Nephron (organoid): ENCODE measurements at regions not wholly inside any gene's neighbourhood (a gene's known extent, or its start where the extent isn't known, plus 50 kb on each side); places are given as distances from the start of the nearest gene placed in this dataset.

Experiments used
- H3K27ac Mint-ChIP-seq, 3 experiments: 2 replicates each; pipeline ENCODE4 v1.8.0; 2020; ENCODE audit warnings: mixed read lengths in 3 of 3, mild to moderate bottlenecking in 2 of 3, moderate library complexity in 1 of 3
- H3K27me3 Mint-ChIP-seq: 2 replicates; pipeline ENCODE4 v1.8.0; 2021; ENCODE audit warnings: low read depth, mild to moderate bottlenecking, moderate library complexity, mixed read lengths
- H3K36me3 Mint-ChIP-seq: 2 replicates; pipeline ENCODE4 v1.8.0; 2020; ENCODE audit warnings: low read depth, mixed read lengths
- H3K4me1 Mint-ChIP-seq: 2 replicates; pipeline ENCODE4 v1.8.0; 2020; ENCODE audit warnings: mixed read lengths
- H3K4me3 Mint-ChIP-seq, 3 experiments: 2 replicates each; pipeline ENCODE4 v1.8.0; 2020; ENCODE audit warnings: mild to moderate bottlenecking in 3 of 3, mixed read lengths in 3 of 3, moderate library complexity in 2 of 3
- H3K9me3 Mint-ChIP-seq: 2 replicates; pipeline ENCODE4 v1.8.0; 2020; ENCODE audit warnings: mixed read lengths
- TF ChIP-seq, protein P1 (sequence below), 3 experiments: fragments of 200-600 bp; sonication (generic); IDR thresholded peaks; one replicate each; pipeline ENCODE4 v1.5.0; 2021; ENCODE audit warnings: antibody characterized with exemption in 3 of 3; ENCODE audit not compliant: unreplicated experiment in 3 of 3

DNA sequence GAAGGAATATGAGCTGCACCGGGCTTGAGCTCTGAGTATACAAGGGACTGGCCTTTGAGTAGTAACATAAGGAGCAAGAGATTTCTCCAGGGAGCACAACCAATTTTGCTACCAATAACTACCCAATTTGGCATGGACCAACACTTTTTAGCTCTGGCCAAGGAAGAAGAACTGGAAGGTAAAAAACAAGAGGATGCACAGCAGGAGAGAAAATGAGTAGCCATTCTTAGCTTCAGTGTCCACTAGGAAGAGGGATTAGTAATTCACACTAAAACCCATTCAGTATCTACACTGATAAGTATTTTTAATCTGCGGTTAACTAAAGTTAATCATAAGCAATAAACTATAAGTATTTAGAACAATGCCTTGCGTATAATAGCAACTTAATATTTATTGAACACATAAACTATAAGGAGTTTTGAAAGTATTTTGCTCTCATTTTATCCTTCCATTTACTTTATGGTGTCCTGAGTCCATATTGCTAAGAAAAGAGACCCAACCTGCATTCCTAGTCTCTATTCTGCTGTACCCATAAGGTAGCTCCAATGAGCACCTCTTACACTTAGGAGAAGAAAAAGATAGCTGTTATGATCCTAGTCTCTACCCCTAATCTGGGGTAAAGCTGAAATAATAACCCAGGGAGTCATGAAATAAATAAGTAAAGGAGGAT, 268.9 kb downstream of the IGSF11 start:
- no peaks in the 10 kb centered on the region for H3K9me3 Mint-ChIP-seq
- H3K27me3 Mint-ChIP-seq, result no peaks in the 10 kb centered on the region
- H3K4me3 Mint-ChIP-seq, result no peak overlapping the region
- TF ChIP-seq, protein P1, sequence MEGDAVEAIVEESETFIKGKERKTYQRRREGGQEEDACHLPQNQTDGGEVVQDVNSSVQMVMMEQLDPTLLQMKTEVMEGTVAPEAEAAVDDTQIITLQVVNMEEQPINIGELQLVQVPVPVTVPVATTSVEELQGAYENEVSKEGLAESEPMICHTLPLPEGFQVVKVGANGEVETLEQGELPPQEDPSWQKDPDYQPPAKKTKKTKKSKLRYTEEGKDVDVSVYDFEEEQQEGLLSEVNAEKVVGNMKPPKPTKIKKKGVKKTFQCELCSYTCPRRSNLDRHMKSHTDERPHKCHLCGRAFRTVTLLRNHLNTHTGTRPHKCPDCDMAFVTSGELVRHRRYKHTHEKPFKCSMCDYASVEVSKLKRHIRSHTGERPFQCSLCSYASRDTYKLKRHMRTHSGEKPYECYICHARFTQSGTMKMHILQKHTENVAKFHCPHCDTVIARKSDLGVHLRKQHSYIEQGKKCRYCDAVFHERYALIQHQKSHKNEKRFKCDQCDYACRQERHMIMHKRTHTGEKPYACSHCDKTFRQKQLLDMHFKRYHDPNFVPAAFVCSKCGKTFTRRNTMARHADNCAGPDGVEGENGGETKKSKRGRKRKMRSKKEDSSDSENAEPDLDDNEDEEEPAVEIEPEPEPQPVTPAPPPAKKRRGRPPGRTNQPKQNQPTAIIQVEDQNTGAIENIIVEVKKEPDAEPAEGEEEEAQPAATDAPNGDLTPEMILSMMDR (IDR thresholded peaks at IDR 0.05; ENCODE audit: unreplicated experiment in 3 of 3), result no peak
- H3K36me3 Mint-ChIP-seq, result no peaks in the 10 kb centered on the region
- H3K4me1 Mint-ChIP-seq, result peaks cover 9% of the 10 kb centered on the region
- H3K27ac Mint-ChIP-seq, result no peak overlapping the region

DNA sequence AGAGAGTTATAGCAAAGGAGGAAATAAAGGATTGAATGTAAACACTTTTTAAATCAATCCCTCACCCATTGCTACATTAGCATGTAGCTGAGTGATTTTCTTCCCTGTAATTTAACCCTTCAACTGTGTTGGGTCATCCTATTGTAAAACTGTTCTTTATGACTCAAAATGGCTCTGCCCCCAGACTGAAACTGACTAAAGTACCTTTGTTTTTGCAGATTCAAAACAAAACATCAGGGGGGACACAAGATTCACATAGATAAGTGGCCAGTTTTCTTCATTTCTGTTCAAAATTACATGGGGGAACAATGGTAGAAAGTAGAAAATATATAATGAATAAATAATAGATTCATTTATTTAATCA, 268.4 kb downstream of the IGSF11 start:
- Mint-ChIP-seq H3K4me1 (peaks cover 12% of the 10 kb centered on the region), H3K9me3 (no peaks in the 10 kb centered on the region), H3K4me3 (no peak overlapping the region), H3K27ac (no peak overlapping the region), H3K36me3 (no peaks in the 10 kb centered on the region), H3K27me3 (no peaks in the 10 kb centered on the region)
- TF ChIP-seq, protein P1 (IDR thresholded peaks at IDR 0.05; ENCODE audit: unreplicated experiment in 3 of 3), result no peak

DNA sequence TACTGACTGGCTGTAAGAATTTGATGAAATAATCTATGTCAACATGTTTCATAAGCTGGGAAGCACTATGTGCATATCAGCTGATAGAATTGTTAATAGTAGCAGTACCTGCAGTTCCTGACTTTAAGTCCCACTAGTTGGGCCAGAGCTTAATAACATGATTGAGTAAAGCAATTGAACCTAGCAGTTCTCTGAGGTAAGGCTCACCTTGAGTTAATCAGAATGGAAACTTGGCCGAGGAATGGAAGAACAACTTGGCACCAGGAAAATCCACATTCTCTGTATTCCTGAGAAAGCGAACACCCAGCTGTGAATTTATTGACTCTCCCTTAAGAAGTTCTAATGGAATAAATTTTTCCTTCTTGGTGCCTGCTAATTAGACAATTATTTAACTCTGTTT, 262.6 kb downstream of the IGSF11 start:
- H3K4me1 Mint-ChIP-seq, result peaks cover 21% of the 10 kb centered on the region
- no peaks in the 10 kb centered on the region for H3K36me3 Mint-ChIP-seq
- H3K27me3 Mint-ChIP-seq, result peaks cover 5% of the 10 kb centered on the region
- peak overlapping the region in 2 of 3 experiments; percentile 42 to 58 for H3K27ac Mint-ChIP-seq
- peaks cover 2% of the 10 kb centered on the region for H3K9me3 Mint-ChIP-seq
- no peak overlapping the region for H3K4me3 Mint-ChIP-seq
- TF ChIP-seq, protein P1 (IDR thresholded peaks at IDR 0.05; ENCODE audit: unreplicated experiment in 3 of 3), result no peak

DNA sequence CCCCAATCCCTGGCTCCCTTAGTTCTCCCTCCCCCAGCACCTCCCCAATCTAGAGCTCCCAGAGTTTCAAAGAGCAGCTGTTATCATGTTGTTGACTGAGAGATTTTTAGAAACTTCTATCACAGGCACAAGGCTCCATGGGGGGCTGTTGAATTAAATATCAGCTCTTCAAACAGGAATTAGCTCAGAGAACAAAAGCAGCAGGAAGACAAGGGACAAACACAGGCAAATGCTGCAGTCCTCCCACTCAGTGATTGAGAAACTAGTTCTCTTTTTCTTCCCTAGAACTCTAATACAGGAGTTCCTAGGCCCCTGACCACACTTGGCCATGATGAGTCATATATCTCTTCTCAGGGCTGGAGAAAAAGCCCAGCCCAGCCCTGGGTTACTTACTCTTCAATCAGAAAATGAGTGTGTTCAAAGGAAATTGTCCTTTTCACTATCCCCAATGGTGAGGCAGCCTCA, 262.1 kb downstream of the IGSF11 start:
- H3K27ac Mint-ChIP-seq, result peak overlapping the region in 2 of 3 experiments; percentile 42 to 58
- no peak overlapping the region for H3K4me3 Mint-ChIP-seq
- peaks cover 2% of the 10 kb centered on the region for H3K9me3 Mint-ChIP-seq
- no peaks in the 10 kb centered on the region for H3K36me3 Mint-ChIP-seq
- peaks cover 18% of the 10 kb centered on the region for H3K4me1 Mint-ChIP-seq
- TF ChIP-seq, protein P1 (IDR thresholded peaks at IDR 0.05; ENCODE audit: unreplicated experiment in 3 of 3), result no peak
- H3K27me3 Mint-ChIP-seq, result peaks cover 5% of the 10 kb centered on the region

DNA sequence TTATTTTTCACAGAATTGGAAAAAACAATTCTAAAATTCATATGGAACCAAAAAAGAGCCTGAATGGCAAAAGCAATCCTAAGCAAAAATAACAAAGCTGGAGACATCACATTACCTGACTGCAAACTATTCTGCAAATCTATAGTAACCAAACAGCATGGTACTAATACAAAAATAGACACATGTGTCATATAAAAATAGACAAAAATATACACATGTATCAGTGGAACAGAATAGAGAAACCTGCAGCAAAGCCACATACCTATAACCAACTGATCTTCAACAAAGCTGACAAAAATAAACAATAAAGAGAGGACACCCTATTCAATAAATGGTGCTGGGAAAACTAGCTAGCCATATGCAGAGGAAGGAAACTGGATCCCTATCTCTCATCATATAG, 259.6 kb downstream of the IGSF11 start:
- TF ChIP-seq, protein P1 (IDR thresholded peaks at IDR 0.05; ENCODE audit: unreplicated experiment in 3 of 3), result no peak
- Mint-ChIP-seq H3K4me1 (peaks cover 18% of the 10 kb centered on the region), H3K9me3 (peaks cover 2% of the 10 kb centered on the region), H3K27me3 (peaks cover 5% of the 10 kb centered on the region), H3K27ac (no peak overlapping the region), H3K36me3 (no peaks in the 10 kb centered on the region), H3K4me3 (no peak overlapping the region)

DNA sequence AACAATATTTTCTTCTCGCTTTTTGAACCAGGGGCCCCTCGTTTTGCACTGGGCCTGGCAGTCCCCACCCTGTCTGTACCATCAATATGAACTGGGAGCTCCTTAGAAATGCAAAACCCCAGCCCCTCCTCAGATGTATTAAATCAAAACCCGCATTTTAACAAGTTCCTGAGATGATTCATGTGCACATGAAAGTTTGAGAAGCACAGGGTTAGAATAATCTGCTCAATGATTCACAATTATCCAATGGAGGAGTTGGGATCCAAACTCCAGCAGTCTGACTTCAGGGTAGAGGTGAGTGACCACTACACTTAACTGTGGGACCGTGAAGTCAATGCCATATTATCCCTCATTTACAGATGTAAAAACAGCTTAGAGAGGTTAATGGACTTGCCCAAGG, 256.4 kb downstream of the IGSF11 start:
- H3K36me3 Mint-ChIP-seq, result no peaks in the 10 kb centered on the region
- TF ChIP-seq, protein P1 (IDR thresholded peaks at IDR 0.05; ENCODE audit: unreplicated experiment in 3 of 3), result no peak
- no peak overlapping the region for H3K4me3 Mint-ChIP-seq
- H3K9me3 Mint-ChIP-seq, result peaks cover 2% of the 10 kb centered on the region
- no peak overlapping the region for H3K27ac Mint-ChIP-seq
- no peaks in the 10 kb centered on the region for H3K4me1 Mint-ChIP-seq
- H3K27me3 Mint-ChIP-seq, result peaks cover 9% of the 10 kb centered on the region
